Fibroblast of the aortic adventitia (primary cell): ENCODE measurements at regions not wholly inside any gene's neighbourhood (a gene's known extent, or its start where the extent isn't known, plus 50 kb on each side); places are given as distances from the start of the nearest gene placed in this dataset.
A peak's percentile ranks its signal among the peaks of the same experiment; 100 is the strongest.

Experiments
- DNase-seq: peaks from one replicate; pipeline ENCODE4 v3.0.0-alpha.2; 2010; ENCODE audit warnings: low read depth
- H3K4me3 ChIP-seq: 2 replicates; pipeline ENCODE4 v1.5.1; 2011; ENCODE audit warnings: low read depth, mild to moderate bottlenecking, control low read depth, low read length, moderate library complexity
- CTCF ChIP-seq: IDR thresholded peaks from 2 replicates; pipeline ENCODE4 v1.5.1; 2011; ENCODE audit warnings: mild to moderate bottlenecking, low read length, control low read depth, inconsistent platforms; ENCODE audit not compliant: insufficient read depth

GRCh38 chr1:187465441-187465840 lies 636.7 kb downstream of the PLA2G4A start:
- no peak overlapping the region for H3K4me3 ChIP-seq
- DNase-seq, result no peak
- TF ChIP-seq CTCF, result no peak

- no peak overlapping the region for H3K4me3 ChIP-seq
- DNase-seq, result no peak
- no peak for TF ChIP-seq CTCF
Observed at GRCh38 chr1:187469836-187470235, 641.1 kb downstream of the PLA2G4A start.

GRCh38 chr1:187471555-187471954 lies 642.8 kb downstream of the PLA2G4A start:
- H3K4me3 ChIP-seq, result no peak overlapping the region
- TF ChIP-seq CTCF, result no peak
- no peak for DNase-seq

- peak; percentile 2 for DNase-seq
- TF ChIP-seq CTCF, result no peak
- H3K4me3 ChIP-seq, result no peak overlapping the region
Observed at GRCh38 chr1:187474336-187474735, 645.6 kb downstream of the PLA2G4A start.

GRCh38 chr1:187476671-187477070 lies 647.9 kb downstream of the PLA2G4A start:
- peak; percentile 6 for DNase-seq
- no peak for TF ChIP-seq CTCF
- H3K4me3 ChIP-seq, result no peak overlapping the region

- DNase-seq, result no peak
- H3K4me3 ChIP-seq, result no peak overlapping the region
- TF ChIP-seq CTCF, result no peak
Observed at GRCh38 chr1:187477103-187477502, 648.4 kb downstream of the PLA2G4A start.

GRCh38 chr1:187477535-187477934 lies 648.8 kb downstream of the PLA2G4A start:
- DNase-seq, result no peak
- no peak for TF ChIP-seq CTCF
- no peak overlapping the region for H3K4me3 ChIP-seq
